Lower leg skin (tissue), 3 donors: ENCODE measurements at regions not wholly inside any gene's neighbourhood (a gene's known extent, or its start where the extent isn't known, plus 50 kb on each side); places are given as distances from the start of the nearest gene placed in this dataset.

Source experiments
- POLR2A ChIP-seq, 2 donors: fragments of 450-650 bp; IDR thresholded peaks; one replicate each; pipeline ENCODE4 v1.6.1; 2016 to 2017; ENCODE audit warnings: antibody characterized with exemption in 2 of 2, mild to moderate bottlenecking in 1 of 2, moderate library complexity in 1 of 2
- TF ChIP-seq, protein P1 (sequence below), 3 donors: fragments of 450-650 bp; IDR thresholded peaks; one replicate each; pipeline ENCODE4 v1.5.1; 2016; ENCODE audit warnings: antibody characterized with exemption in 3 of 3, mild to moderate bottlenecking in 3 of 3, moderate library complexity in 2 of 3

DNA sequence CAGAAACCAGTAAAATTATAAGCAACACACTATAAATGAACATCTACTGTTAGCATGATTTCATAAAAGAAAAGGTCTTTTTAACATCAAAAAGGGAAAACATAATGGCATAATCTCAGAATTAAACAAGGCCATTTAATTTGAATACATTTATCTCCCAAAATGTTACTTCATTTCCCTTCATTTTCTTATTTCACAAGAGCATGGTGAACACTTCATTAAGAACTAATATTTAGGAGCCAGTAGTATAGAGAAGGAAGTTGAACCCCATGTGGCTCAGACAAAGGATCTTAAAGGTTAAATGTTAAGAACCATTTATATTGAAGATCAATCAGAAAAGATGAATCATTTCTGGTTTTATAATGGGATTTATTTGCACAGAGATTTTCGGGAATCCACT, 981.7 kb downstream of the TTLL7 start:
- TF ChIP-seq, protein P1, sequence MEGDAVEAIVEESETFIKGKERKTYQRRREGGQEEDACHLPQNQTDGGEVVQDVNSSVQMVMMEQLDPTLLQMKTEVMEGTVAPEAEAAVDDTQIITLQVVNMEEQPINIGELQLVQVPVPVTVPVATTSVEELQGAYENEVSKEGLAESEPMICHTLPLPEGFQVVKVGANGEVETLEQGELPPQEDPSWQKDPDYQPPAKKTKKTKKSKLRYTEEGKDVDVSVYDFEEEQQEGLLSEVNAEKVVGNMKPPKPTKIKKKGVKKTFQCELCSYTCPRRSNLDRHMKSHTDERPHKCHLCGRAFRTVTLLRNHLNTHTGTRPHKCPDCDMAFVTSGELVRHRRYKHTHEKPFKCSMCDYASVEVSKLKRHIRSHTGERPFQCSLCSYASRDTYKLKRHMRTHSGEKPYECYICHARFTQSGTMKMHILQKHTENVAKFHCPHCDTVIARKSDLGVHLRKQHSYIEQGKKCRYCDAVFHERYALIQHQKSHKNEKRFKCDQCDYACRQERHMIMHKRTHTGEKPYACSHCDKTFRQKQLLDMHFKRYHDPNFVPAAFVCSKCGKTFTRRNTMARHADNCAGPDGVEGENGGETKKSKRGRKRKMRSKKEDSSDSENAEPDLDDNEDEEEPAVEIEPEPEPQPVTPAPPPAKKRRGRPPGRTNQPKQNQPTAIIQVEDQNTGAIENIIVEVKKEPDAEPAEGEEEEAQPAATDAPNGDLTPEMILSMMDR (IDR thresholded peaks at IDR 0.05): no peak
- no peak for TF ChIP-seq POLR2A (IDR thresholded peaks at IDR 0.05)
